Left ventricle myocardium inferior (tissue), 1 donor: ENCODE measurements at regions not wholly inside any gene's neighbourhood (a gene's known extent, or its start where the extent isn't known, plus 50 kb on each side); places are given as distances from the start of the nearest gene placed in this dataset.

Source experiments
- DNase-seq: peaks from one replicate; pipeline ENCODE4 v3.0.0-alpha.2; 2020
- H3K27ac ChIP-seq: fragments of 200-600 bp; replicated peaks from 2 replicates; pipeline ENCODE4 v1.8.0; 2021
- H3K27me3 ChIP-seq: fragments of 200-600 bp; 2 replicates; pipeline ENCODE4 v1.8.0; 2021; ENCODE audit warnings: low read depth
- H3K36me3 ChIP-seq: fragments of 200-600 bp; 2 replicates; pipeline ENCODE4 v1.8.0; 2021
- H3K4me1 ChIP-seq: fragments of 200-600 bp; 2 replicates; pipeline ENCODE4 v1.8.0; 2021
- H3K4me3 ChIP-seq: fragments of 200-600 bp; 2 replicates; pipeline ENCODE4 v1.8.0; 2021; ENCODE audit warnings: mild to moderate bottlenecking, moderate library complexity
- H3K9me3 ChIP-seq: fragments of 200-600 bp; replicated peaks from 2 replicates; pipeline ENCODE4 v1.8.0; 2021
- CTCF ChIP-seq: fragments of 200-600 bp; IDR thresholded peaks from 2 replicates; pipeline ENCODE4 v1.8.0; 2021; ENCODE audit warnings: antibody characterized with exemption, mild to moderate bottlenecking, borderline replicate concordance
- intact Hi-C: fragments of 100-400 bp; cut with micrococcal nuclease; formaldehyde crosslinking; loops from one replicate; pipeline ENCODE4 v1.11.0; 2022
- donor health status: DM: no; HTN: yes; CAD: no; lungs with severe emphysema.

GRCh38 chr2:71759060-71759459 lies 305.7 kb downstream of the DYSF start:
- no peak overlapping the region for H3K27ac ChIP-seq
- no peak overlapping the region for H3K4me3 ChIP-seq
- no peak for DNase-seq
- no peaks in the 10 kb centered on the region for H3K27me3 ChIP-seq
- intact Hi-C loops, result no loop called here
- no peak for TF ChIP-seq CTCF
- H3K36me3 ChIP-seq, result no peaks in the 10 kb centered on the region
- no peaks in the 10 kb centered on the region for H3K4me1 ChIP-seq
- no peaks in the 10 kb centered on the region for H3K9me3 ChIP-seq

GRCh38 chr2:71757351-71757750 lies 304.0 kb downstream of the DYSF start:
- DNase-seq, result no peak
- Histone ChIP-seq H3K27me3 (no peaks in the 10 kb centered on the region), H3K4me1 (no peaks in the 10 kb centered on the region), H3K27ac (no peak overlapping the region), H3K4me3 (no peak overlapping the region), H3K9me3 (no peaks in the 10 kb centered on the region), H3K36me3 (no peaks in the 10 kb centered on the region)
- no peak for TF ChIP-seq CTCF
- intact Hi-C loops, result no loop called here

DNA sequence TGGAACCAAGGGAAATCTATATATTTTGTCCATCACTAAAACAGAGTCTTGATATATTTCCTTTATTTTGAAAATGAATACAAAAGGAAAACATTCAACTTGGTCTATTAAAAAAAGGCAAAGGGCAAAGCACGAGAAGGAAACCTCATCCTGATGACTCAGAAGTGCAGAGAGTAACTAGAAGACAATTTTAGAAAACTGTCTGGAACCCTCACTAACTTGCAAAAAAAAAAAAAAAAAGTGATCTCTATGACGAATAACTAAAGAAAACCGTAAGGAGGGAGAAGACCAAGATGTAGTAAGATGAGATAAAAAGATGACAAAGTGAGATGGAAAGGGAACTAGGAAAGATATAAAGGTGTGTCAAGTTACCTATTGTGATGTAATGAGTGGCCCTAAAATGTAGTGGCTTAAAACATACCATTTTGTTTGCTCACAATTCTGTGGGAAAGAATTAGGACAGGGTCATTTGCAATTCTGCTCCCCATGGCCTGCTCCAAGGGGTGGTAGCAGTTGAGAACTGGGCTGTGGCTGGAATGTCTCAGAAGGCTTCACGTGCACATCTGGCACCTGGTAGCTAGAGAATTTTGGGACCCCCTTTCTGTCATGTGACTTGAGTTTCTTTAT lies 303.0 kb downstream of the DYSF start:
- intact Hi-C loops, result no loop called here

GRCh38 chr2:71751590-71751989 lies 298.2 kb downstream of the DYSF start:
- H3K4me1 ChIP-seq, result peaks cover 27% of the 10 kb centered on the region
- no peak for DNase-seq
- no peak overlapping the region for H3K27ac ChIP-seq
- H3K27me3 ChIP-seq, result no peaks in the 10 kb centered on the region
- peaks cover 9% of the 10 kb centered on the region for H3K9me3 ChIP-seq
- intact Hi-C loops, result no loop called here
- H3K36me3 ChIP-seq, result no peaks in the 10 kb centered on the region
- H3K4me3 ChIP-seq, result no peak overlapping the region
- no peak for TF ChIP-seq CTCF

More for the DNA sequence above, 303.0 kb downstream of the DYSF start:
- no peak for TF ChIP-seq CTCF
- Histone ChIP-seq H3K27ac (no peak overlapping the region), H3K9me3 (peaks cover 6% of the 10 kb centered on the region), H3K36me3 (no peaks in the 10 kb centered on the region), H3K27me3 (no peaks in the 10 kb centered on the region), H3K4me3 (no peak overlapping the region), H3K4me1 (no peaks in the 10 kb centered on the region)
- no peak for DNase-seq

DNA sequence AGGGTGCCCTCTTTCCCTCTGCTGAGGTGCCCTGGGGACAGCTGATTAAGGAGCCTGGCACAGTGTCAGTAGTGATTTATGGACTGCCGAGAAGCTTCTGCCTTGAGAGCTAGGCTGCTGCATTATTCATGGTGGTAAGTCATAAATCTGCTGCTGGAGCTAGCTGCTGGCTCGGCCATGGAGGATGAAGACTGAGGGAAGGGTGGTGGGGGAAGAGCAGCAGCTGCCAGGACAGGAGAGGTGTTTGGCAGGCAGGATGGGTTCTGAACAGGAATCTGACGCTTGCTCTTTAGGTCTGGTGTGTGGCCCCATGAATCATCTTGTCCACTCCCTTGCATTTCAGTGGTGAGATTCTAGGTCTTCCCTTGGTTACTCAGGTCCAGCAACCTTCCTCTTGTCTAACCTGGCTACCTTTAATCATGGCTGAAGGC lies 296.3 kb downstream of the DYSF start:
- no peak overlapping the region for H3K27ac ChIP-seq
- intact Hi-C loops, result no loop called here

More for the DNA sequence above, 296.3 kb downstream of the DYSF start:
- Histone ChIP-seq H3K9me3 (peaks cover 9% of the 10 kb centered on the region), H3K27me3 (no peaks in the 10 kb centered on the region), H3K4me1 (peaks cover 32% of the 10 kb centered on the region), H3K4me3 (no peak overlapping the region), H3K36me3 (no peaks in the 10 kb centered on the region)
- TF ChIP-seq CTCF, result no peak
- no peak for DNase-seq
